HEK293 (cell line): ENCODE measurements at regions not wholly inside any gene's neighbourhood (a gene's known extent, or its start where the extent isn't known, plus 50 kb on each side); places are given as distances from the start of the nearest gene placed in this dataset.
"Not testable (repeated sequence)": the region's sequence is repeated elsewhere in the genome, so short reads cannot be mapped to it uniquely, and the experiment has no call there.

Experiments
- CTCF ChIA-PET: fragments of 350-600 bp; formaldehyde crosslinking; extraction: SDS; loops from one replicate; lab custom pipeline; 2021; ENCODE audit warnings: antibody characterized with exemption; lab: Yijun Ruan, JAX
- POLR2A ChIA-PET: fragments of 300-600 bp; formaldehyde crosslinking; extraction: SDS; loops from one replicate; lab custom pipeline; 2020; ENCODE audit warnings: antibody characterized with exemption, inconsistent platforms; lab: Yijun Ruan, JAX
- H3K27ac ChIP-seq: fragments of 200-500 bp; sonication (Bioruptor generic); 2 replicates; pipeline ENCODE4 v1.5.1; 2014; ENCODE audit warnings: low read depth, low read length, control low read depth, inconsistent platforms; ENCODE audit errors: extremely low read depth
- H3K36me3 ChIP-seq, 2 experiments: fragments of 200-500 bp in 1 of 2; sonication (Bioruptor generic) in 1 of 2; 1 replicate in 1 of 2; 2 replicates in 1 of 2; pipeline ENCODE4 v1.5.1; 2014 to 2017; ENCODE audit warnings: inconsistent platforms in 2 of 2, low read length in 2 of 2; ENCODE audit not compliant: control insufficient read depth in 2 of 2, insufficient read depth in 1 of 2
- H3K4me1 ChIP-seq: fragments of 200-500 bp; sonication (Bioruptor generic); 2 replicates; pipeline ENCODE4 v1.5.1; 2014; ENCODE audit warnings: mild to moderate bottlenecking, low read length, inconsistent platforms; ENCODE audit not compliant: control insufficient read depth, insufficient read depth
- H3K4me3 ChIP-seq: 2 replicates; pipeline ENCODE4 v1.5.1; 2011; ENCODE audit warnings: low read depth, mild to moderate bottlenecking, control low read depth, low read length, moderate library complexity
- H3K9me3 ChIP-seq: fragments of 200-500 bp; sonication (Bioruptor generic); 2 replicates; pipeline ENCODE4 v1.5.1; 2014; ENCODE audit warnings: low read depth, low read length, inconsistent platforms; ENCODE audit not compliant: control insufficient read depth, insufficient read depth
- HOXA7 ChIP-seq: sonication (generic); formaldehyde crosslinking; IDR thresholded peaks from 2 replicates; pipeline ENCODE4 v1.8.1; 2022; ENCODE audit warnings: missing genetic modification reagents, borderline replicate concordance
- HOXC10 ChIP-seq: sonication (generic); formaldehyde crosslinking; IDR thresholded peaks from 2 replicates; pipeline ENCODE4 v1.8.1; 2023; ENCODE audit warnings: mild to moderate bottlenecking, missing genetic modification reagents
- KLF7 ChIP-seq: fragments of 450-650 bp; formaldehyde crosslinking; IDR thresholded peaks from 2 replicates; pipeline ENCODE4 v1.5.1; 2016; ENCODE audit warnings: missing biosample characterization, missing genetic modification characterization, borderline replicate concordance
- MEIS1 ChIP-seq: sonication (generic); formaldehyde crosslinking; IDR thresholded peaks from 2 replicates; pipeline ENCODE4 v1.8.1; 2022; ENCODE audit warnings: missing genetic modification reagents, mild to moderate bottlenecking, borderline replicate concordance
- PRDM10 ChIP-seq: fragments of 450-650 bp; formaldehyde crosslinking; IDR thresholded peaks from 2 replicates; pipeline ENCODE4 v1.5.1; 2016; ENCODE audit warnings: missing biosample characterization, missing genetic modification characterization
- PRDM4 ChIP-seq: fragments of 450-650 bp; formaldehyde crosslinking; IDR thresholded peaks from 2 replicates; pipeline ENCODE4 v1.5.1; 2017; ENCODE audit warnings: missing biosample characterization, missing genetic modification characterization
- REPIN1 ChIP-seq: fragments of 450-650 bp; formaldehyde crosslinking; IDR thresholded peaks from 2 replicates; pipeline ENCODE4 v1.5.1; 2017; ENCODE audit warnings: missing biosample characterization, missing genetic modification characterization, low read depth
- SETDB1 ChIP-seq: IDR thresholded peaks from one replicate; pipeline ENCODE4 v1.6.1; 2017; ENCODE audit warnings: mild to moderate bottlenecking, low read length, moderate library complexity, mixed read lengths; ENCODE audit not compliant: insufficient read length
- SP2 ChIP-seq: fragments of 450-650 bp; formaldehyde crosslinking; IDR thresholded peaks from 2 replicates; pipeline ENCODE4 v1.5.1; 2016; ENCODE audit warnings: missing biosample characterization, missing genetic modification characterization
- SP3 ChIP-seq: fragments of 450-650 bp; formaldehyde crosslinking; IDR thresholded peaks from 2 replicates; pipeline ENCODE4 v1.5.1; 2016; ENCODE audit warnings: missing biosample characterization, missing genetic modification characterization
- TRIM28 ChIP-seq: IDR thresholded peaks from 2 replicates; pipeline ENCODE4 v1.6.1; 2011; ENCODE audit warnings: low read length, control low read depth, borderline replicate concordance
- ZBTB10 ChIP-seq: fragments of 450-650 bp; formaldehyde crosslinking; IDR thresholded peaks from 2 replicates; pipeline ENCODE4 v1.5.1; 2016; ENCODE audit warnings: missing biosample characterization, missing genetic modification characterization
- ZBTB21 ChIP-seq: fragments of 450-650 bp; formaldehyde crosslinking; IDR thresholded peaks from 2 replicates; pipeline ENCODE4 v1.5.1; 2017; ENCODE audit warnings: missing biosample characterization, missing genetic modification characterization
- ZBTB48 ChIP-seq: fragments of 450-650 bp; formaldehyde crosslinking; IDR thresholded peaks from 2 replicates; pipeline ENCODE4 v1.5.1; 2016; ENCODE audit warnings: missing biosample characterization, missing genetic modification characterization
- ZNF133 ChIP-seq: fragments of 450-650 bp; formaldehyde crosslinking; IDR thresholded peaks from 2 replicates; pipeline ENCODE4 v1.5.1; 2016; ENCODE audit warnings: missing biosample characterization, missing genetic modification characterization
- ZNF169 ChIP-seq: fragments of 450-650 bp; formaldehyde crosslinking; IDR thresholded peaks from 2 replicates; pipeline ENCODE4 v1.5.1; 2016; ENCODE audit warnings: missing biosample characterization, missing genetic modification characterization
- ZNF211 ChIP-seq: fragments of 450-650 bp; formaldehyde crosslinking; IDR thresholded peaks from 2 replicates; pipeline ENCODE4 v1.5.1; 2016; ENCODE audit warnings: low read depth, missing biosample characterization, missing genetic modification characterization
- ZNF274 ChIP-seq, 2 experiments: fragments of 200-500 bp in 1 of 2; fragments of 450-650 bp in 1 of 2; sonication (Bioruptor generic) in 1 of 2; formaldehyde crosslinking in 1 of 2; IDR thresholded peaks; 2 replicates each; pipeline versions ENCODE4 v1.5.1 to v1.6.1; 2014 to 2016; ENCODE audit warnings: borderline replicate concordance in 1 of 2, inconsistent platforms in 1 of 2, low read length in 1 of 2, missing biosample characterization in 1 of 2, missing genetic modification characterization in 1 of 2
- ZNF37A ChIP-seq: fragments of 450-650 bp; IDR thresholded peaks from 2 replicates; pipeline ENCODE4 v1.5.1; 2018; ENCODE audit warnings: missing biosample characterization, missing genetic modification characterization
- ZNF558 ChIP-seq: fragments of 450-650 bp; formaldehyde crosslinking; IDR thresholded peaks from 2 replicates; pipeline ENCODE4 v1.5.1; 2016; ENCODE audit warnings: missing biosample characterization, missing genetic modification characterization
- ZNF560 ChIP-seq: fragments of 450-650 bp; formaldehyde crosslinking; IDR thresholded peaks from 2 replicates; pipeline ENCODE4 v1.5.1; 2017; ENCODE audit warnings: missing biosample characterization, missing genetic modification characterization, borderline replicate concordance
- ZNF610 ChIP-seq: fragments of 450-650 bp; formaldehyde crosslinking; IDR thresholded peaks from 2 replicates; pipeline ENCODE4 v1.5.1; 2016; ENCODE audit warnings: missing biosample characterization, missing genetic modification characterization, borderline replicate concordance
- ZNF629 ChIP-seq: fragments of 450-650 bp; formaldehyde crosslinking; IDR thresholded peaks from 2 replicates; pipeline ENCODE4 v1.5.1; 2017; ENCODE audit warnings: missing biosample characterization, missing genetic modification characterization
- ZNF677 ChIP-seq: fragments of 450-650 bp; IDR thresholded peaks from 2 replicates; pipeline ENCODE4 v1.5.0; 2018; ENCODE audit warnings: missing biosample characterization, mild to moderate bottlenecking, missing genetic modification characterization, moderate library complexity
- ZNF701 ChIP-seq: fragments of 450-650 bp; formaldehyde crosslinking; IDR thresholded peaks from 2 replicates; pipeline ENCODE4 v1.5.1; 2016; ENCODE audit warnings: missing biosample characterization, missing genetic modification characterization
- ZNF785 ChIP-seq: fragments of 450-650 bp; formaldehyde crosslinking; IDR thresholded peaks from 2 replicates; pipeline ENCODE4 v1.5.1; 2016; ENCODE audit warnings: missing biosample characterization, missing genetic modification characterization

GRCh38 chr3:35448681-35449080 is 190.6 kb upstream of the ARPP21 start:
- H3K4me3 ChIP-seq, result no peak overlapping the region
- H3K36me3 ChIP-seq, result no peaks in the 10 kb centered on the region
- ChIA-PET POLR2A (no interaction called here), CTCF (no interaction called here)
- no peaks in the 10 kb centered on the region for H3K4me1 ChIP-seq
- no peaks in the 10 kb centered on the region for H3K9me3 ChIP-seq
- H3K27ac ChIP-seq, result no peak overlapping the region
- no peak for TF ChIP-seq ZNF560 (tag by site-specific recombination)
- TF ChIP-seq TRIM28, result no peak
- no peak for TF ChIP-seq ZNF610 (tag by site-specific recombination)
- TF ChIP-seq ZNF133 (tag by site-specific recombination), result no peak
- no peak for TF ChIP-seq MEIS1 (CRISPR knock-in tag)
- no peak for TF ChIP-seq SP2 (tag by site-specific recombination)
- no peak for TF ChIP-seq ZNF558 (tag by site-specific recombination)
- TF ChIP-seq ZBTB21 (tag by site-specific recombination), result no peak
- no peak for TF ChIP-seq PRDM10 (tag by site-specific recombination)
- no peak for TF ChIP-seq SP3 (tag by site-specific recombination)
- no peak for TF ChIP-seq ZNF274 (IDR thresholded peaks at IDR 0.05; ENCODE audit: low read length)
- no peak for TF ChIP-seq ZNF274 (tag by site-specific recombination; IDR thresholded peaks at IDR 0.05; ENCODE audit: borderline replicate concordance)
- TF ChIP-seq ZNF37A, result no peak
- no peak for TF ChIP-seq ZNF677 (tag by site-specific recombination)
- TF ChIP-seq SETDB1, result no peak

GRCh38 chr3:35454819-35455218 is 184.5 kb upstream of the ARPP21 start:
- CTCF ChIA-PET, result not testable (repeated sequence)

GRCh38 chr3:35473956-35474355 is 165.4 kb upstream of the ARPP21 start:
- no peak overlapping the region for H3K27ac ChIP-seq
- ChIA-PET POLR2A (no interaction called here), CTCF (no interaction called here)
- H3K36me3 ChIP-seq, result no peaks in the 10 kb centered on the region
- H3K4me1 ChIP-seq, result no peaks in the 10 kb centered on the region
- no peaks in the 10 kb centered on the region for H3K9me3 ChIP-seq
- H3K4me3 ChIP-seq, result no peak overlapping the region
- TF ChIP-seq ZNF169 (no peak), HOXA7 (CRISPR knock-in tag) (no peak), HOXC10 (CRISPR knock-in tag) (no peak), ZBTB10 (no peak), ZNF785 (tag by site-specific recombination) (no peak), REPIN1 (no peak), ZNF558 (tag by site-specific recombination) (no peak), ZBTB48 (no peak), ZNF629 (no peak), PRDM4 (tag by site-specific recombination) (no peak), ZNF701 (tag by site-specific recombination) (no peak), ZNF211 (tag by site-specific recombination) (no peak), KLF7 (tag by site-specific recombination) (no peak)

More at GRCh38 chr3:35454819-35455218, 184.5 kb upstream of the ARPP21 start:
- H3K36me3 ChIP-seq, H3K9me3 ChIP-seq, POLR2A ChIA-PET, H3K27ac ChIP-seq, H3K4me1 ChIP-seq, H3K4me3 ChIP-seq: not testable (repeated sequence)
